ENCODE measurements at regions not wholly inside any gene's neighbourhood (a gene's known extent, or its start where the extent isn't known, plus 50 kb on each side); places are given as distances from the start of the nearest gene placed in this dataset.

DNA sequence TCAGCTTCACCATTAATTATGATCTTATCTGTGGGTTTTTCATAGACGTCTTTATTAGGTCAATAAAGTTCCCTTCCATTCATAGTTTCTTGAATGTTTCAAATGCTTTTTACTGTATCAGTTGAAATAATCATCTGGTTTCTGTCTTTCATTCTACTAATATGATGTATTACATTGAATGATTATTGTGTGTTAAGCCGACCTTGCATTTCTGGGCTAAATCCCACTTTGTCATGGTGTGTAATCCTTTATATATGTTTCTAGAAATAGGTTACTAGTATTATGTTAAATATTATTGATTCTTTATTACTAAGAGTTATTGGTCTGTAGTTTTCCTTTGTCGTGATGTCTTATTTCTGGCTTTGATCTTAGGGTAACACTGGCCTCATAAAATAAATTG lies 134.9 kb downstream of the FASLG start:
- Histone ChIP-seq H3K23ac (ENCODE audit: insufficient read length) (no peak overlapping the region), H3K27ac (ENCODE audit: low read depth, low read length) (no peak overlapping the region), H2BK20ac (ENCODE audit: low read length) (no peak overlapping the region), H2AFZ (ENCODE audit: low read length) (no peak overlapping the region), H3K79me2 (ENCODE audit: control insufficient read depth in 1 of 2, insufficient read depth in 2 of 2, low read length in 2 of 2) (no peaks in the 10 kb centered on the region), H3K9me3 (ENCODE audit: insufficient read depth in 2 of 2, low read depth in 1 of 2, low read length in 1 of 2) (no peaks in the 10 kb centered on the region), H3K4me2 (ENCODE audit: insufficient read depth in 1 of 2, low read depth in 2 of 2, low read length in 2 of 2) (no peak overlapping the region), H3K4me3 (ENCODE audit: extremely low read depth in 1 of 4, insufficient read depth in 2 of 4, low read depth in 3 of 4, low read length in 4 of 4) (no peak overlapping the region), H3K27me3 (replicated peaks in 1 of 4; ENCODE audit: control insufficient read depth in 3 of 4, extremely low read depth in 1 of 4, insufficient read depth in 3 of 4, low read length in 3 of 4) (no peaks in the 10 kb centered on the region), H4K91ac (replicated peaks; ENCODE audit: insufficient read length, low read length) (no peak overlapping the region), H4K20me1 (replicated peaks in 1 of 2; ENCODE audit: control insufficient read depth in 1 of 2, insufficient read depth in 2 of 2, low read length in 2 of 2) (no peaks in the 10 kb centered on the region), H4K8ac (ENCODE audit: extremely low read depth, insufficient read depth, low read length) (no peak overlapping the region), H3K23me2 (ENCODE audit: low read depth, low read length) (no peaks in the 10 kb centered on the region; the same call in 1 of the 2 replicates), H2BK120ac (replicated peaks; ENCODE audit: low read depth, low read length) (no peak overlapping the region), H2BK12ac (ENCODE audit: low read depth, low read length) (no peak overlapping the region), H3K4ac (replicated peaks; ENCODE audit: insufficient read length, low read depth, low read length) (no peak overlapping the region), H2BK15ac (ENCODE audit: low read length) (no peak overlapping the region), H3K9ac (replicated peaks in 1 of 4; ENCODE audit: extremely low read depth in 1 of 4, low read depth in 3 of 4, low read length in 3 of 4) (no peak overlapping the region), H3K14ac (ENCODE audit: insufficient read length) (no peak overlapping the region), H3K56ac (replicated peaks; ENCODE audit: insufficient read length, low read depth, low read length) (no peak overlapping the region), H2BK5ac (ENCODE audit: low read depth, low read length) (no peak overlapping the region), H3K36me3 (ENCODE audit: control insufficient read depth in 2 of 4, insufficient read depth in 4 of 4, low read length in 3 of 4) (no peaks in the 10 kb centered on the region), H3K4me1 (replicated peaks in 1 of 4; ENCODE audit: control insufficient read depth in 3 of 4, insufficient read depth in 4 of 4, low read length in 3 of 4) (no peaks in the 10 kb centered on the region), H3K18ac (ENCODE audit: extremely low read depth, low read length) (no peak overlapping the region), H2AK5ac (ENCODE audit: low read depth, low read length) (no peak overlapping the region), H4K5ac (ENCODE audit: insufficient read length, low read depth, low read length) (no peak overlapping the region), H3K79me1 (ENCODE audit: low read depth, low read length) (no peaks in the 10 kb centered on the region)
- ChIA-PET CTCF (ENCODE audit: partially characterized antibody) (interaction anchor here (1.3 kb wide), 1 partner anchor 49 kb away, joined by 3 read pairs; no protein-coding TSS in a partner anchor), POLR2A (ENCODE audit: partially characterized antibody) (no interaction called here)
- WGBS, 2 experiments (ENCODE audit: extremely low coverage in 1 of 2, insufficient coverage in 1 of 2, insufficient read length in 1 of 2, insufficient replicate concordance in 2 of 2, low coverage in 1 of 2, low lambda C conversion rate in 2 of 2, missing lambda C conversion rate in 1 of 2) = 82% methylated on average over 3 of the region's 3 CpGs; no CpG with 5 or more reads in 1 of the 2 experiments
- DNase-seq (ENCODE audit: low read depth in 1 of 2, low spot score in 2 of 2) = no peak
- FAIRE-seq = no peak
- TF ChIP-seq CEBPB (IDR thresholded peaks at IDR 0.05; ENCODE audit: low read depth, low read length) (no peak), NANOG (IDR thresholded peaks at IDR 0.05; ENCODE audit: insufficient read depth, low read depth, low read length, poor library complexity, severe bottlenecking) (no peak), EGR1 (IDR thresholded peaks at IDR 0.05; ENCODE audit: borderline replicate concordance, low read depth, low read length) (no peak), RBBP5 (IDR thresholded peaks at IDR 0.05; ENCODE audit: borderline replicate concordance, low read depth, low read length) (no peak), RXRA (IDR thresholded peaks at IDR 0.05; ENCODE audit: insufficient read depth, low read depth, low read length) (no peak)
- TF ChIP-seq, protein P1, sequence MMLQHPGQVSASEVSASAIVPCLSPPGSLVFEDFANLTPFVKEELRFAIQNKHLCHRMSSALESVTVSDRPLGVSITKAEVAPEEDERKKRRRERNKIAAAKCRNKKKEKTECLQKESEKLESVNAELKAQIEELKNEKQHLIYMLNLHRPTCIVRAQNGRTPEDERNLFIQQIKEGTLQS (IDR thresholded peaks at IDR 0.05; ENCODE audit: insufficient read depth, low read depth, low read length) = no peak

Measured in H1 (cell line).